Choroid plexus epithelial cell (primary cell): ENCODE measurements at regions not wholly inside any gene's neighbourhood (a gene's known extent, or its start where the extent isn't known, plus 50 kb on each side); places are given as distances from the start of the nearest gene placed in this dataset.

Source experiments
- DNase-seq: peaks from one replicate; pipeline ENCODE4 v3.0.0-alpha.2; 2010; ENCODE audit warnings: low read depth
- H3K4me3 ChIP-seq: 2 replicates; pipeline ENCODE4 v1.5.1; 2011; ENCODE audit warnings: low read depth, mild to moderate bottlenecking, control low read depth, low read length, moderate library complexity
- TF ChIP-seq, protein P1 (sequence below): conservative IDR thresholded peaks from 2 replicates; pipeline ENCODE4 v1.5.1; 2011; ENCODE audit warnings: low read depth, mild to moderate bottlenecking, control low read depth, inconsistent platforms, low read length, moderate library complexity

- TF ChIP-seq, protein P1, sequence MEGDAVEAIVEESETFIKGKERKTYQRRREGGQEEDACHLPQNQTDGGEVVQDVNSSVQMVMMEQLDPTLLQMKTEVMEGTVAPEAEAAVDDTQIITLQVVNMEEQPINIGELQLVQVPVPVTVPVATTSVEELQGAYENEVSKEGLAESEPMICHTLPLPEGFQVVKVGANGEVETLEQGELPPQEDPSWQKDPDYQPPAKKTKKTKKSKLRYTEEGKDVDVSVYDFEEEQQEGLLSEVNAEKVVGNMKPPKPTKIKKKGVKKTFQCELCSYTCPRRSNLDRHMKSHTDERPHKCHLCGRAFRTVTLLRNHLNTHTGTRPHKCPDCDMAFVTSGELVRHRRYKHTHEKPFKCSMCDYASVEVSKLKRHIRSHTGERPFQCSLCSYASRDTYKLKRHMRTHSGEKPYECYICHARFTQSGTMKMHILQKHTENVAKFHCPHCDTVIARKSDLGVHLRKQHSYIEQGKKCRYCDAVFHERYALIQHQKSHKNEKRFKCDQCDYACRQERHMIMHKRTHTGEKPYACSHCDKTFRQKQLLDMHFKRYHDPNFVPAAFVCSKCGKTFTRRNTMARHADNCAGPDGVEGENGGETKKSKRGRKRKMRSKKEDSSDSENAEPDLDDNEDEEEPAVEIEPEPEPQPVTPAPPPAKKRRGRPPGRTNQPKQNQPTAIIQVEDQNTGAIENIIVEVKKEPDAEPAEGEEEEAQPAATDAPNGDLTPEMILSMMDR: peak; percentile 51
- peak; percentile 35 for DNase-seq
- no peak overlapping the region for H3K4me3 ChIP-seq
These were observed 215.4 kb upstream of the NAV3 start for GRCh38 chr12:77615332-77615731.

DNA sequence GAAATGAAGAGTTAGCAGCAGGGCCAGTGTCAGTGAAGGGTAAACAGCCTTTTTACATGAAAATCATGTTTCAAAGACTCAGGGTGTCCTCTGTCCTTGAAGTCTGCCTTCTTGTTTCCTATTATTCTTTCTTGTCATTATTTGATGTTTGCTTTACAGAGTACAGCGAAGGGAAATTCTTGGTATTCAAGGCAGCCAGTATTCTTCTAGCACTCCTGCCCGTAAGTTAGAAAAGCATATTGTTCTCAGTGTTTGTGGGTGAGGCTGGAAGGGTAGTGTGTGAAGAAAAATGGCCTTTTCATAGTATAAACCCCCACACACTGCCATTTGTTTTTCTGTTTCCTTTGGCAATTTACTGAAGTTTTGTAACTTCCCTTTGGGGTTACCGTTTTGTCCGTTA is 217.3 kb upstream of the NAV3 start:
- TF ChIP-seq, protein P1: no peak
- H3K4me3 ChIP-seq: no peak overlapping the region
- DNase-seq: no peak

GRCh38 chr12:77610446-77610845 is 220.2 kb upstream of the NAV3 start:
- DNase-seq: no peak
- TF ChIP-seq, protein P1: no peak
- no peak overlapping the region for H3K4me3 ChIP-seq

- H3K4me3 ChIP-seq: no peak overlapping the region
- no peak for DNase-seq
- TF ChIP-seq, protein P1: no peak
These were observed 221.7 kb upstream of the NAV3 start for GRCh38 chr12:77609016-77609415.

DNA sequence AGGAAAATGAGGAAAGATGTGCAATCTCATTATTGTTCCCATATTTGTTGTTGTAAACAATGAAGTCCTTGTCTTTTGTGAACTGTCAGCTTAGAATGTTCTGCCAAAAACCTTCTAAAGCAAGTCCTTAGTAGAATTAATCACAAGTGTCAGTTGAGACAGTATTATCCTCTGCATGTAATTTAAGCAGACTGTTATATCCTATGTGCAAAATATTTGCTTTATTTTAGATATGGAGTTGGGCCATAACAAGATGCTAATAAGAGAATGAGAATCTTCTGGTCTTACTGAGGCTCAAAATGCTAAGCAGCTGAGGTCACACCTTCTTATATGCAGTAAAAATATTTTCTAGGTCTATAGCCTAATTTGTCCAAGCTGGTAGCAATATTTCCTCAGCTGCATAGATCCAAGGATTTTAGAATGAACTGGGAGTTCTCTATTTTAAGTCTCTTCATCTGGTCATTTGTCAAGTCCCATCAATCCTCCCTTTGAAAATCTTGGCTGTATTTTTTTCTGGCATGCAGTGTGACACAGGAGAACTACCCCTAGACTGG is 222.3 kb upstream of the NAV3 start:
- DNase-seq: no peak
- TF ChIP-seq, protein P1: no peak
- H3K4me3 ChIP-seq: no peak overlapping the region

DNA sequence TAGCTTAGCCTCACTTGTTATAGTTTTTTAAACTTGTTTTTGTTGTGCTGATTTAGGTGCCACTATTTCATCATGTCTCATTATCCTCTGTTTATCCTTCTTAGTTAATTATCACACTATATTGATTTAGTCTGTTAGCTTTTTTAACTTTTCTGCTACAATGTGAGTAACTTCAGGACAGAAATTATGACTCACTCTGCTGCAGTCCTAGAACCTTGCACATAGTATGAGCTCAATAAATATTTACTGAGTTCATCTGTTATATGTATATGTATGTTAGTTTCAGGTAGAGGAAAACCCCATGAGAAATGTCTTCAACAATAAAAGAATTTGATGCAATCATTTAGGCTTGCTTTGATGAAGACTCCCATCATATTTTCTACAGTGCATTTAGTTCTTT is 224.3 kb upstream of the NAV3 start:
- TF ChIP-seq, protein P1: no peak
- no peak for DNase-seq
- no peak overlapping the region for H3K4me3 ChIP-seq

- TF ChIP-seq, protein P1: no peak
- no peak overlapping the region for H3K4me3 ChIP-seq
- no peak for DNase-seq
These were observed 226.7 kb upstream of the NAV3 start for GRCh38 chr12:77603946-77604345.
